ENCODE measurements at regions not wholly inside any gene's neighbourhood (a gene's known extent, or its start where the extent isn't known, plus 50 kb on each side); places are given as distances from the start of the nearest gene placed in this dataset.

GRCh38 chr9:95736891-95737522 is 138.5 kb upstream of the ERCC6L2 start:
- no peak for DNase-seq
- H2AK5ac ChIP-seq (ENCODE audit: insufficient read length, low read length), result no peak overlapping the region
- H3K4me1 Mint-ChIP-seq, result peaks cover 6 to 9% of the 10 kb centered on the region in 2 experiments
- H3K27me3 ChIP-seq (ENCODE audit: insufficient read depth, low read length), result no peaks in the 10 kb centered on the region
- no peak overlapping the region for H4K8ac ChIP-seq (replicated peaks; ENCODE audit: insufficient read length, low read depth, low read length)
- H3T11ph ChIP-seq (ENCODE audit: low read length), result no peak overlapping the region
- H2BK5ac ChIP-seq (ENCODE audit: insufficient read length, low read length), result no peak overlapping the region
- H2BK12ac ChIP-seq (ENCODE audit: insufficient read length, low read depth, low read length), result no peak overlapping the region
- no peak for TF ChIP-seq CTCF (conservative IDR thresholded peaks at IDR 0.05)
- no peak overlapping the region for H2AFZ ChIP-seq (ENCODE audit: low read length)
- H3K4ac ChIP-seq (ENCODE audit: low read depth, low read length), result no peak overlapping the region
- H2BK20ac ChIP-seq (ENCODE audit: low read depth, low read length, poor library complexity, severe bottlenecking), result no peak overlapping the region
- no peak overlapping the region for H3K23ac ChIP-seq (ENCODE audit: insufficient read length, low read depth, low read length)
- no CpG with 5 or more reads among the region's 15 CpGs for WGBS (ENCODE audit: extremely low coverage, insufficient read length, low lambda C conversion rate)
- no peaks in the 10 kb centered on the region for H3K23me2 ChIP-seq (ENCODE audit: insufficient read length, low read depth, low read length, poor library complexity, severe bottlenecking)
- no peak overlapping the region for H4K5ac ChIP-seq (ENCODE audit: insufficient read length, low read depth, low read length)
- no peaks in the 10 kb centered on the region for H3K9me3 Mint-ChIP-seq
- no peaks in the 10 kb centered on the region for H4K20me1 ChIP-seq (ENCODE audit: control insufficient read depth, insufficient read depth, insufficient read length)
- no peak overlapping the region for H3K18ac ChIP-seq (ENCODE audit: insufficient read length, low read depth, low read length)
- H2BK15ac ChIP-seq (ENCODE audit: low read depth, low read length), result no peak overlapping the region
- H3K9ac ChIP-seq (ENCODE audit: extremely low read depth, insufficient read length, low read length), result no peak overlapping the region
- H3K36me3 Mint-ChIP-seq (ENCODE audit: insufficient read depth in 1 of 3, low read depth in 3 of 3), result no peaks in the 10 kb centered on the region
- no peak overlapping the region for H3K4me3 Mint-ChIP-seq
- H3K56ac ChIP-seq (ENCODE audit: insufficient read length, low read depth, low read length), result no peak overlapping the region
- no peak overlapping the region for H3K27ac Mint-ChIP-seq
- H4K91ac ChIP-seq (ENCODE audit: insufficient read length, low read depth, low read length), result no peak overlapping the region
- peaks cover 5% of the 10 kb centered on the region for H3K27me3 Mint-ChIP-seq (ENCODE audit: low read depth)
- no peak overlapping the region for H2BK120ac ChIP-seq (ENCODE audit: low read depth, low read length, poor library complexity, severe bottlenecking)
- H3K14ac ChIP-seq (ENCODE audit: insufficient read depth, low read length), result no peak overlapping the region
- no peaks in the 10 kb centered on the region for H3K9me3 ChIP-seq (ENCODE audit: control insufficient read depth, low read depth, low read length)
- no peak overlapping the region for H3K4me2 ChIP-seq (ENCODE audit: insufficient read depth, insufficient read length, low read length)
- H3K27ac ChIP-seq (ENCODE audit: insufficient read length, low read depth, low read length), result no peak overlapping the region
- no peaks in the 10 kb centered on the region for H3K4me1 ChIP-seq (ENCODE audit: insufficient read depth, low read length)
- no peaks in the 10 kb centered on the region for H3K79me2 ChIP-seq (ENCODE audit: insufficient read depth, low read length)
- H3K79me1 ChIP-seq (ENCODE audit: insufficient read depth, low read depth, low read length, poor library complexity, severe bottlenecking), result no peaks in the 10 kb centered on the region

All from H9 (cell line).